Testis (tissue), 2 donors: ENCODE measurements at regions not wholly inside any gene's neighbourhood (a gene's known extent, or its start where the extent isn't known, plus 50 kb on each side); places are given as distances from the start of the nearest gene placed in this dataset.

ENCODE experiments used
- POLR2A ChIP-seq: fragments of 450-650 bp; IDR thresholded peaks from one replicate; pipeline ENCODE4 v1.6.1; 2017; ENCODE audit warnings: antibody characterized with exemption, mild to moderate bottlenecking, moderate library complexity
- TF ChIP-seq, protein P1 (sequence below), 3 experiments: fragments of 450-650 bp in 2 of 3; fragments of 200-600 bp in 1 of 3; sonication (generic) in 1 of 3; IDR thresholded peaks; one replicate each; pipeline ENCODE4 v1.5.1; 2016 to 2019; ENCODE audit warnings: antibody characterized with exemption in 3 of 3, mild to moderate bottlenecking in 2 of 3, moderate library complexity in 1 of 3

- TF ChIP-seq, protein P1, sequence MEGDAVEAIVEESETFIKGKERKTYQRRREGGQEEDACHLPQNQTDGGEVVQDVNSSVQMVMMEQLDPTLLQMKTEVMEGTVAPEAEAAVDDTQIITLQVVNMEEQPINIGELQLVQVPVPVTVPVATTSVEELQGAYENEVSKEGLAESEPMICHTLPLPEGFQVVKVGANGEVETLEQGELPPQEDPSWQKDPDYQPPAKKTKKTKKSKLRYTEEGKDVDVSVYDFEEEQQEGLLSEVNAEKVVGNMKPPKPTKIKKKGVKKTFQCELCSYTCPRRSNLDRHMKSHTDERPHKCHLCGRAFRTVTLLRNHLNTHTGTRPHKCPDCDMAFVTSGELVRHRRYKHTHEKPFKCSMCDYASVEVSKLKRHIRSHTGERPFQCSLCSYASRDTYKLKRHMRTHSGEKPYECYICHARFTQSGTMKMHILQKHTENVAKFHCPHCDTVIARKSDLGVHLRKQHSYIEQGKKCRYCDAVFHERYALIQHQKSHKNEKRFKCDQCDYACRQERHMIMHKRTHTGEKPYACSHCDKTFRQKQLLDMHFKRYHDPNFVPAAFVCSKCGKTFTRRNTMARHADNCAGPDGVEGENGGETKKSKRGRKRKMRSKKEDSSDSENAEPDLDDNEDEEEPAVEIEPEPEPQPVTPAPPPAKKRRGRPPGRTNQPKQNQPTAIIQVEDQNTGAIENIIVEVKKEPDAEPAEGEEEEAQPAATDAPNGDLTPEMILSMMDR (IDR thresholded peaks at IDR 0.05): no peak
- TF ChIP-seq POLR2A: no peak
Measured at GRCh38 chr6:119562168-119562567, 212.6 kb upstream of the MAN1A1 start.
